ENCODE measurements at regions not wholly inside any gene's neighbourhood (a gene's known extent, or its start where the extent isn't known, plus 50 kb on each side); places are given as distances from the start of the nearest gene placed in this dataset.
"Not testable (repeated sequence)": the region's sequence is repeated elsewhere in the genome, so short reads cannot be mapped to it uniquely, and the experiment has no call there.

DNA sequence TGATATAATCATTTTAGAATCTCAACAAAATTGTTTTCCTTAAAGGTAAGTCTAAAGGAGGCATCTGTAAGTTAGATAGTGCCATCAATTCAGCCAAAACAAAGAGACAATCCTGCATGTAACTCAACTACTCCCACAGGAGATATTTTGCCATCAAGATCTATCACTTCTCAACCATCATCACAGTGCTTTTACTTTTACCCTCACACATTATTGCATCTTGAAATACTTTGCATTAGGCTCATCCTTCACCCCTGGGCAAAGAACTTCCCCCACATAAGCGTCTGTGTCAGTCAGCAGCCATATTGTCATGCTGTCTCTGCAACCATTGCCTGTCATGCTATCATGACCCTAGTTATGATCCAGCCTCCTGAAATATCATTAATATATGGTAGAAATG lies 54.9 kb upstream of the NLGN1 start:
- no peak for DNase-seq

DNA sequence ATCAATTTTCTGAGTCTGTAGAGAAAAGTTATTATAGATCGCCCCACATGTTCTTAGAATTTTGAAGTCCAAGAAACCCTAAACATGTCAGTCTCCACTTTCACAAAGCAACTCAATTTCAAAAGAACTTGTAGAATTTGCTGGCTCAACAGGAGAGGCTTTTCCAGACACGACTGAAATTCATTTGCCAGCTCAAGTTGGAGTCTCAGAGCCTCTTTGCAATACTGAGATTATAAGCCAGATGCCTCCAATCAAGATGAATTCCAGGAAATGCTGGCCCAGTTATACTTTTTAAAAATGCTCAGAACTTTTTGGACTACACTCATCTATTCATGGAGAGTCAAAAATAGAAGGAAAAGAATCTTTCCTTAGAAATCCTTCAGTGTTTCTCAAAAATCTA lies 56.9 kb upstream of the NLGN1 start:
- no peak for DNase-seq

DNA sequence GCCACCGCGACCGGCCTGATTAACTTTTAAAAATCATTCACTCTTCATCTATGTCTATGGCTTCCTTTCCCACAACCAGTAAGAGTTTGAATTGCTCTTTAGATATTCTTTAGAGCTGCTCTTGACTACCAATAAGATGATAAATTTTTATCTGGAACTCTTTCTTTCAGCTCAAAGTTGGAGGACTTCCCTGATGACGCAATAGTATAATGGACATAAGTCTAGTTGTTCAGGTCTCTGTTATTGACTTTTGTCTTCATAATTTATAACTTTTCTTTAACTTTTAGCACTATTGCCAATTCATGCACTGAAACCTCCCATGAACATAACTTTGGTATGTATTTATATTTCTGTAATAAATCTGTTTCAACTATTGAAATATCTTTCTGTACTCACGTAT lies 61.3 kb upstream of the NLGN1 start:
- DNase-seq, result no peak

DNA sequence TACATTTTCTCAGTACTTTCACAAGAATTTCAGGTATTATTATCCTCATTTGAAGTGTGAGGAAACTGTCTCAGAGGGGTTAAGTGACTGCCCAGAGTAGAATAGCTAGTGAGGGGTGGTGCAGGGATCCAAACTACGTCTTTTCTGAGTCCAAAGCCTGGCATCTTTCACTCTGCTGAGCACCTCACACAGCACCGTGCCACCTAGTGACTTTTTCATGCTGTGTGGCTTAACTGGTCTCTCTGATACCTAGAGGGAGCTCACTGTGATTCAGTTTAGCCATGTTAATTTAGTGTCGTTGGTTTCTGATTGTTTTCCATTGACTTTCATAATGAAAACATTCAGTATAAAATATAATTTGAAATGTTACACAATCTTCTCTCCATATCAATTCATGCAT lies 91.4 kb upstream of the NLGN1 start:
- DNase-seq, result no peak

DNA sequence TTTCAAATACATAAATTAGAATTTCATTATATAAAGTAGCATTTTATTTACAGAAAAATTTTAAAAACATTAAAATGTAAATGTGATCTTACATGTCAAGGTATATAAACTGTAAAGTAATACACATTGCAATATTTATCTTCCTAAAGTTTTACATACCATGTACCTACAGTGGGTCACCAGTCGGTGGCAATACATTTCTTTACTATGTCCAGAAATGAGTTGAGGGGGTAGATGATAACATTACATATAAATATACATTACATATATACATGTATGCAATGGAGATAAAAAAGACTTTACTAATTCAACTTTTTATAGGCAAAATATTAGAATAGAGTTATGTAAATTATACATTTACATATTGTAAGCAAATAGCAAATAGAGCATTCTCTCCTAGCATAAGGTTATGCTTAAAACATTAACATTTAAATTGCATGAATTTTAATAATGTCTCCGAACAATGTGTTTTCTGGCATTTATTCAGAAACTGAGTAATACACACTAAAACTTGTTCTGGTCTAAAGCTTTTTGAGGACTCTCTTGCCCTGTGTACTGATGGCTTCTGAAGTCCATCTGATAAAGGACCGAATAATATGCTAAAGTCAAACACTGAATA lies 93.3 kb upstream of the NLGN1 start:
- no peak for DNase-seq

DNA sequence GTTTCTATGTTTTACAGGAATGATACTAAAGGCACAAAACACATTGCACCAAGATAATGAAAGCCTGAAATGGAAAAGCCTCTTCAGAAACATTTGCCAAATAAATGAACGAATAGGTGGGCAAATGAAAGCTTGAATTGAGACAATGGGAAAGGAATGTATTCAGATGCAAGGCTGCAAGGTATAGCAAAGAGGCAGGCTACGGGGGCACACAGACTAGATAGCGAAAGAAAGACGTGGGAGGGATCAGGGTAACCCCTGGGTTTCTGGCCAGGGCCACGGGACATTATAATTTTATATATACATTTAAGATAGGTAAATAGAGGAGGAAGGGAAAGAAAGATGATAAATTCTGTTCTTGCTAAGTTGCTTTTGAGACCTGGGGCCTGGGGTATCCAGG lies 95.9 kb upstream of the NLGN1 start:
- no peak for DNase-seq

DNA sequence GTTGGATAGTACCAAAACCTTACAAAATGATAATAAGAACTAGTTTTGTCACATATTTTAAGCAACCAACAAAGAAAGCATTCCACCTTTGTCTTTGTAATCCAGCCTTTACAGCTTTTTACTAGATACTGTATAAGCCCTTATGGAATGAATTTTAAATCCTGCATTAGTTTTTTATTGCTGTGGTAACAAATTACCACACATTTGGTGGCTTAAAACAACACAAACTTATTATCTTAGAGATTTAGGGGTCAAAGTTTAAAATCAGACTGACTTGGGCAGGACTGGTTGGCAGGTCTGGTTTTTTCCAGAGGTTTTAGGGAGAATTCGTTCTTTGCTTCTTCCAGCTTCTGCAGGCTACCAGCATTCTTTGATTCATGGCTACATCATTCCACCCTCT lies 108.5 kb upstream of the NLGN1 start:
- no peak for DNase-seq

DNA sequence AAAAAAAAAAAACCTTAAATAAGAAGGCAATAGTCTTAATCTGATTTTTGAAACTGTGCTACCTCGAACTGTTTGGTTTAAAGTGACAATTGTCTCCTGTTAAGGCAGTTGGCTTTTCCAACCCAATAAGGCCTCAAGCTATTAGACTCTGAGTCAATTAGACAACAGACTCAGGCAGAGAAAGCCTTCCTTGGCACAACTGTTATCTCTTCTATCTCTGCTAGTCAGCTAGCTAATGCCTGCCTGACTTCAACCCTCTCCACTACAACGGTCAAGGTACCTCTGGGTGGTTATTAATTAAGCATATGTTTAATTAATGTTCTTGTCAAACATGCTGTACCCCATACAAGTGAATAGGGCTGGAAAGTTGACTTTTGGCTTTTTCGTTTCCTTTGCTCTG lies 110.2 kb upstream of the NLGN1 start:
- no peak for DNase-seq

DNA sequence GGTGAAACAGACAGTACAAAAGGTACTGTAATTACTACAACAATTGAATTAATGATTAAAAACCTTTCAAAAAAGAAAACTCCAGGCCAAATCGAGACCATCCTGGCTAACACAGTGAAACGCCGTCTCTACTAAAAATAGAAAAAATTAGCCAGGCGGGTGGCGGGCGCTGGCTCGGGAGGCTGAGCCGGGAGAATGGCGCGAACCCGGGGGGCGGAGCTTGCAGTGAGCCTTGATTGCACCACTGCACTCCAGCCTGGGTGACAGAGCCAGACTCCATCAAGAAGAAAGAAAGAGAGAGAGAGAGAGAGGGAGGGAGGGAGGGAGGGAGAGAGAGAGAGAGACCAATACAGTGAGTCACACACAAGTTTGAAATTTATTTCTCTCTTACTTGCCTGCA lies 111.0 kb upstream of the NLGN1 start:
- not testable (repeated sequence) for DNase-seq

DNA sequence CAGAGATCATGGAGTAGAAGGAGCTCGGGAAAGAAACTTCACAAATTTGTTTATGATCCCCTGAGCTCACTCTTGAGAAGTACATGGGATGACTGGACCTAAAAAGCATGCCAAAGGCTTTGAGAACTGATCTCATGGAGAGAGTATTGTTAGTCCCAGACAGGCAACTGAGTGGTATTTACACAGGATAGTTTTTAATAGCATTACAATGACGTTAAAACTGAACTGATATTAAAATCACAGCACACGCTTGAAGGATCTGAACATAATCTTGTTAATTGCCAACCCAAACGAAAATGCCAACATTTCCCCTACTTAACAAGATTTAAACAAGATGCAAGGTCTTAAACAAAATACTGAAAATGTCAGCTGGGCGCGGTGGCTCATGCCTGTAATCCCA lies 113.2 kb upstream of the NLGN1 start:
- no peak for DNase-seq

DNA sequence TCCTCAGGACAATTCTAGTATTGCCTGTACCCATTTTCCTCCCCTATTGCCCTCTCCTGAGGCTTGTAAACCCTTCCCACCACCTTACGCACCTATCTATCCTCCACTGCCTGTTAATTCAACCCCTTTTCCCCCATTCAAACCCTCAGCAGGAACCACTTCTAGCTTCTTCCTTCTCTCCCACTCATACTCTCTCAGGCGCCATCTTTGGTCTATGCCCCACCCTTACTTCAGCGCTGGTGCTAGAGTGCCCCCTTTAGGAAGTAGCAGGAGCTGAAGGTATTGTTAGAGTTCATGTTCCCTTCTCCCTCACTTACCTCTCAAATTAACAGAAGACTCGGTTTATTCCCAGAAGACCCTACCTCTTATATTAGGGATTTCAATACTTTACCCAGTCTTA lies 121.8 kb upstream of the NLGN1 start:
- DNase-seq, result no peak

DNA sequence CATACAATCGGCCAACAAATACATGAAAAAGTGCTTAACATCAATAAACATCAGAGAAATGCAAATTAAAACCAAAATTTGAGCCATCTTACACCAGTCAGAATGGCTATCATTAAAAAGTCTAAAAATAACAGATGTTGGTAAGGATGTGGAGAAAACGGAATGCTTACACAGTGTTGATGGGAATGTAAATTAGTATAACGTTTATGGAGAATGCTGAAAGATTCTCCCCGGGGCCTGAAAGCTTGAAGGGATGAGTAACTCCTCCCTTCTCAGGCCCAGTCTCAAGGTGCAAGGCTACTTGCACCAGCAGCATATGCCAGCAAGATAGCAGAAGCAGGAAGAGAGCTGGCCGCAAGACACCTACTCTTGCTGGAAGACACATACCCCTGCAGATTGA lies 123.7 kb upstream of the NLGN1 start:
- no peak for DNase-seq

DNA sequence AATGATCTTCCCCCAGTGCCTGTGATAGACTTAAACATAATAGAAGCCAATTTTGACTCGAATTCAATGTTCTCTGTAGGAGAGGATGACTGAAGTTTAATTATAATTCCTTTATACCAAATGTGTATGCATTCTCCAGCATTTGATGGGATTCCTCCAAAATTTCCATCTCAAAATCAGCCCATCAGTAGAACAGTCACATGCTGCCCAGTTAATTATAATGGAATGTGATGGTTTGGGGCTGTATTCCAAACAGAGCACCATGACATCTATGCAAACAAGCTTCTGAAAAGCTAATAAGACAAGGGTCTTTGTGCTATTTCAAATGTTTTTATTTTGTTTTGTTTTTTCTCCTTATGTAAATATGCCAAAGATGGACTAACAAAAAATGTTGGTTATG lies 127.7 kb upstream of the SPATA16 start:
- DNase-seq, result no peak

DNA sequence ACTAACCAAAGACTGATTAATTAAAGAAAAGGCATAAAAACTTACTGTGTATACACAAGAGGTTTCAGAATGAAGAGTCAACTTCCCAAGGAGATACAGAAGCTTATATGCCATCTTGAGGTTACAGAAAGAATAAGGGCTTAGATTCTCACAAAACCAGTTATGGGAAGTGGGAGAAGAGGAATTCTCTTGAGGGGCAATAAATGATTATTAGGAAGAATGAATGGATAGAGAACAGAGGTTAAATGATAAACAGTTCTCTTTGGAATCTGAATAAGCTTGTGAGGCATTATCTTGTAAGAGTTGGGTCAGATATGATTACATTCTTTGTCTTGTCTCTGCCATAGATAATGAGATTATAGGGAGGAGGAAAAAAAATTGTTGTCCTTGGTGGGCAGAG lies 126.7 kb upstream of the SPATA16 start:
- no peak for DNase-seq

DNA sequence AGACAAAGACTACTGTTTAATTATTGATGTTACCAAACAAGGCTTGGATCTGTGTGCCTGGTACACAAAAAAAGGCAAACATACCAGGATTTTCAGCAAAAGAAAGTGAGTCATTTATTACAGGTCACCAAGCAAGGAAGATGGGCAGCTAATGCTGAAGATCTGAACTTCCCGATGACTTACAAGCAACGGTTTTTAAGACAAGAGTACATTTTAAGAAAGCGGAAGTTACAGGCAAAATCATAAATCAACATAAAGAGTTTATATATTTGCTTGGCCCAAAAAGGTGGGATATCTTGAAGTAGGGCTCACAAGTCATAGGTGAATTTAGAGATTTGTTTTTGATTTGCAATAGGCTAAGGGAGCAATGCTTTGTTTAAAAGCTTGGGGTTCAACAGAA lies 125.4 kb upstream of the SPATA16 start:
- DNase-seq, result no peak

DNA sequence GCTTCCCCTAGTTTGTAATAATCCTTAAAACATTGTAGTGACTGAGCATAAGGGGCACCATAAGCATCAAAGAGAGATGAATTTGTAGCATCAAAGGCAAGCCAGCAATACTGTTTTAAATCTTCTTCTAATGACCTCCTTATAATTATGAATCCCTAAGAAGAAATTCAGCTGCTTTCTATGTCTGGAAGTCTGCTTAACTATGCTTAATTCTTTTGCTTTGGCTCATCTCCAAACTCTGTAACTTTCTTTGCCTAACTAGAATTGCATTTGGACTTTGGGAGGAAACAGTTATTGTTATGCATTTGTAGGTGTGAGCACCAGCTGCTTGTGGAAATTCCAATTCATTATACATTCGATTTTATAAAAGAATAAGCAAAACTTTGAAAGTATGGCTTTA lies 117.7 kb upstream of the SPATA16 start:
- DNase-seq, result peak; percentile 2

DNA sequence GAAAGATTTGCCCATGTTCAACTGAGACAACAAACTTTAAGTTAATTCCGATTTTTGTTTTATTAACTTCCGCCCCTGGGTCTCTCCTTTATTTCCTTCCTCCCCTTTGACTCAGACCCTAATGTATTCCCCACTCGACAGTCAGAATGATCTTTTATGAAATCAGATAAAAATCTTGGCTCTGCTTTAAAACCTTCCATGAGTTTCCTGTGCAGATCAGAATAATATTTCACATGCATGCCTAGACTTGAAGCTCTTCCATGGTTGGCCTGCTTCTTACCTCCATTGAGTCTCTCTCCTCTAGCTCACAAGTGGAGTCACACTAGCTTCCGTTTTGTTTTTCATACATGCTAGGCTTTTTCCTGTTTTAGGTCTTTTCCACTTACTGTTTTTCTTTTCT lies 116.8 kb upstream of the SPATA16 start:
- no peak for DNase-seq

DNA sequence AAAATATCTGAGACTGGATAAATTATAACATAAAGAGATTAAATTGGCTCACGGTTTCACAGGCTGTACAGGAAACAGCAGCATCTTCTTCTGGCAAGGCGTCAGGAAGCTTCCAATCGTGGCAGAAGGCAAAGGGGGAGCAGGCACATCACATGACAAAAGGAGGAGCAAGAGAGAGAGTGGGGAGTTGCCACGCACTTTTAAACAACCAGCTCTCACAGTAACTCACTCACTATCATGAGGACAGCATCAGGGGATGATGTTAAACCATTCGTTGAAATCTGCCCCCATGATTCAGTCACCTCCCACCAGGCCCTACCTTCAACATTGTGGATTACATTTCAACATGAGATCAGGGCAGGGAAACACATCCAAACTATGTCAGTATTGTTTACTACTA lies 114.5 kb upstream of the SPATA16 start:
- no peak for DNase-seq

DNA sequence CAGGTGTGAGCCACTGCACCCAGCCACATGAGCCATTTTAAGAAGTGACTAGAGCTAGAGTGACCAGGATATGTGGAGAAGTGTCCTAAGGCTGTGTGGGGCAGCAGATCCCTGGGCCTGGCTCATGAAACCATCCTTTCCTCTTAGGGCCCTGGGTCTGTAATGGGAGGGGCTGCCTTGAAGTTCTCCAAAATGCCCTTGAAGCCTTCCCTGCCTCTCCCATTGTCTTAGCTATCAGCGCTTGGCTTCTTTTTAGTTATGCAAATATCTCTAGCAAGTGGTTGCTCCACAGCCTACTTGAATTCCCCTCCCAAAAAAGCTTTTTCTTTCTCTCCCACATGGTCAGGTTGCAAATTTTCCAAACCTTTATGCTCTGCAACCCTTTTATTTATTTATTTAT lies 112.4 kb upstream of the SPATA16 start:
- DNase-seq, result no peak

DNA sequence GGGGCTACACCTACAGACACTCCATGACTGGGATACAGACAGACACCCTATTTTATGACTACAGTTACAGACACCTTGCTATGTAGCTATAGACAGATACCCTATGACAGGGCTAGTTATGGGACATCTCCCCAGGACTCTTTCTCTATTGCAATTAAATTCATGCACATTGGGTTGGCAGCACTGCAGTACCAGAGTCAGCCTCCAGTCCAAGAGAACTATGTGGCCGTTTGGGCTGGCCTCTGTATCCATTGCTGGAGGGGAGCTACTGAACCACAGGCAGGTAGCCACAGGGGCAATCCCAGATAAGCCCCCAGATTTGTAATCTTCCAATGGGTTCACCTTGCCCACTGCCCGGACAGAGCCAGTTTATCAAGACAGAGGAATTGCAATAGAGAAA lies 108.4 kb upstream of the SPATA16 start:
- no peak for DNase-seq

DNA sequence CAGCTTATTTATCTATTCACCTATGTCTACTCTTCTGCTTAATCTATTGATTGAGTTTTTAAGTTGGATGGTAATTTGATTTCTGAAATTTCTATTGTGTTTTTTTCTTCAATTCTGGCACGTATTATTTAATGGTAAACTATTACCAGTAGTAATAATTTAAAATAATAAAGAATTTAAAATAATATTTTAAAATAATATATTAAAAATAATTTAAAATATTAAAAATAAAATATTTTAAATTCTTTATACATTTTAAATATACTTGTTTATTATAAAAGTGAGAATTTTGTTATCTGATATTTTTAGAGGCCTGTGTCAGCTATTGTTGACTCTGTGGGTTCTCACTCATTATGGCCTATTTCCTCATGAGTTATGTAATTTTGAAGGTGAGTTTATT lies 100.7 kb upstream of the SPATA16 start:
- no peak for DNase-seq

DNA sequence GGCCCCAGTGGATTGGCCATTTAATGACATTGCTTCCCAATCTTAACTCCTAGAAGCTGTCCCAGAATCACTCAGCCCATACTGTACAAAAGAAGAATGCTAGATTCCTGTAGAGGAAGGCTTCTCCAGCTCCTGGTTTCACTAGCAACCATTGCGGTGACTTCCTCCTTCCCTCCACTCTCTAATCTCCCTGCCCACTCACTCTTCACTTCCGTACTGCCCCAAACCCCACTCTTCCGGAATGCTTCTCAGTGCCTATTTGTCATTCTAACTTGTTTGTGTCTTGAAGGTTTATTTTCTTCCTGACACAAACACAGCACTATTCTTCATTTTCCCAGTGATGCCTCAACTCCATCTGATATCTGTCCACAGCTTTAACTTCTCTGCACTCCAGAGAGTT lies 97.1 kb upstream of the SPATA16 start:
- DNase-seq, result no peak

DNA sequence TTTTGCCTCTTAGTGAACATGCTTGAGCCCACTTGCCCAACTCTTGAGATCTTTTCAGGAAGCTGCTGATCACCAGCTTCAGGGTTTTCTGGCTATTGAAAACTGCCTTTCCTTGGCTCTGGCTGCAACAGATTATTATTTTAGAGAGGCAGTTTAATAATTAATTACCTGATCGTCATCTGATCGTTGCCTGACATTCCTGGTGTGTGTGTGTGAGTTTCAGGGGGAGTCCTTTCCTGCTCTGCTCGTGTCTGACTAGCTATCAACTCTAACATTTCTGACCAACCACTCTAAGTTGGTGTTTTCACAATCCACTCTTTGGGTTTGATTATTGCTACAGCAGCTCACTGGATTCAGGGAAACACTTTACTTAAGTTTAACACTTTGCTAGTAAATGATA lies 84.3 kb upstream of the SPATA16 start:
- no peak for DNase-seq

DNA sequence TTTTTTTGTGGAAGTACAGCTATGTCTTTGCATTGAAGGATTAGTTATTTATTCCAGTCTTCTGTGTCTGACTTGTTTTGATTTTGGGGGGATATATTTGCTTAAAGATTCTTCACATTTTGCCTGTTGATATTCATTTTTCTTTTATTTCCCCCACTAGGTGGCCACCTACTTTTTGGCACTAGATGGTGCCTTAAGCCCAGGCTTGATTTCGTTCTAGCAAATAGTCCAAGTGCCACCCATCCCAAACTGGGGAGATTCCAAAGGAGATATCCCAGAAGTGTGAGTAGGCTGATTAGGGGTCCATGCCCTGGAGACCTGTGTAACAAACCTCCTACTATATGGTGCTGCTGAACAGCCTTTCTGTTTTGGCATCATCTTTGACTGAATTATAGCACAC lies 80.0 kb upstream of the SPATA16 start:
- DNase-seq, result peak; percentile 20

DNA sequence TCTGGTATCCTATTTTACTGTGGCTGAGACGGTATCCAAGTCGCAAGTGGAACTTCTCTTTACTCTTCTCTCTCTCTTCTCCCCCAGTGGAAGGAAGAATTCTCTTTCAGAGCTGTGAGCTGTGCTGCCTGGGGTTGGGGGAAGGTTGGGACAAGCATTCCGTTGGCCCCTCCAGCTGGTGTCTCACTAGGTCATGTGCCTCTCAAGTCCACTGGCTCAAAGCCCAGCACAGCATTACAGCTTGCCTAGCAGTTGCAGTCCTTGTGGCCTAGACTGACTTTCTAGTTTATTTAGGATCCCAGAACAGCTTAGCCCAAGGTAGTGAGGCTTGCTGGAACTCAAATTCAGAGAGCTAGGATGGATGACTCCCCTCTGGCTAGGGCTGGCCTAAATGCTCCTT lies 76.1 kb upstream of the SPATA16 start:
- no peak for DNase-seq

DNA sequence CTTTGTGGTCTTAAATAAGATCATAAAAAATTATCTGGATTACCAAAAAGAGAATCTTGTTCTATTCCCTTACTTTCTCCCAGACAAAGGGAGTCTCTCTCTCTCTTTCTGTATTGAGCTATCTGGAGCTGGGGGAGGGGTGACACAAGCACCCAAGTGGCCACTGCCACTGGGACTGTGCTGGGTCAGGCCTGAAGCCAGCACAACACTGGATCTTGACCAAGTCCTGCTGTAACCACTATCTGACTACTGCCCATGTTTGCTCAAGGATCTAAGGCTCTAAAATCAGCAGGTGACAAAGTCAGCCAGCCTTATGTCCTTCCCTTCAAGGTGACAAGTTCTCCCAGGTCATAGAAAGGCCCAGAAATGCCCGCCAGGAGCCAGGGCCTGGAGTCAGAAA lies 75.0 kb upstream of the SPATA16 start:
- DNase-seq, result no peak
